GM19455 (cell line): ENCODE measurements at regions not wholly inside any gene's neighbourhood (a gene's known extent, or its start where the extent isn't known, plus 50 kb on each side); places are given as distances from the start of the nearest gene placed in this dataset.
"Not testable (repeated sequence)": the region's sequence is repeated elsewhere in the genome, so short reads cannot be mapped to it uniquely, and the experiment has no call there.

Experiments
- ATAC-seq: cut with Tn5 transposase; IDR thresholded peaks from one replicate; pipeline ENCODE4 v1.9.1; 2021; ENCODE audit not compliant: unreplicated experiment

GRCh38 chr1:206311611-206312273, 108.4 kb downstream of the SRGAP2 start:
- ATAC-seq, result not testable (repeated sequence)

- ATAC-seq, result not testable (repeated sequence)
These were observed 108.9 kb downstream of the SRGAP2 start for GRCh38 chr1:206312274-206312665.

- ATAC-seq, result not testable (repeated sequence)
These were observed 111.8 kb downstream of the SRGAP2 start for GRCh38 chr1:206314951-206315636.

- not testable (repeated sequence) for ATAC-seq
These were observed 113.6 kb downstream of the SRGAP2 start for GRCh38 chr1:206316901-206317300.

- not testable (repeated sequence) for ATAC-seq
These were observed 114.7 kb downstream of the SRGAP2 start for GRCh38 chr1:206317878-206318514.

- not testable (repeated sequence) for ATAC-seq
These were observed 116.9 kb downstream of the SRGAP2 start for GRCh38 chr1:206320227-206320626.

- not testable (repeated sequence) for ATAC-seq
These were observed 123.0 kb downstream of the SRGAP2 start for GRCh38 chr1:206326159-206326939.

- not testable (repeated sequence) for ATAC-seq
These were observed 128.3 kb downstream of the SRGAP2 start for GRCh38 chr1:206331597-206331996.

- ATAC-seq, result not testable (repeated sequence)
These were observed 130.0 kb downstream of the SRGAP2 start for GRCh38 chr1:206333316-206333715.

- ATAC-seq, result not testable (repeated sequence)
These were observed 130.6 kb downstream of the SRGAP2 start for GRCh38 chr1:206333897-206334296.

GRCh38 chr1:206334481-206334880, 131.1 kb downstream of the SRGAP2 start:
- not testable (repeated sequence) for ATAC-seq

GRCh38 chr1:206335162-206335561, 131.8 kb downstream of the SRGAP2 start:
- ATAC-seq, result not testable (repeated sequence)

GRCh38 chr1:206335875-206336846, 132.8 kb downstream of the SRGAP2 start:
- ATAC-seq, result not testable (repeated sequence)

GRCh38 chr1:206337024-206337423, 133.3 kb upstream of the IKBKE start:
- ATAC-seq, result not testable (repeated sequence)

GRCh38 chr1:206350493-206351275, 119.6 kb upstream of the IKBKE start:
- ATAC-seq, result not testable (repeated sequence)

- ATAC-seq, result not testable (repeated sequence)
These were observed 118.8 kb upstream of the IKBKE start for GRCh38 chr1:206351276-206352052.

- not testable (repeated sequence) for ATAC-seq
These were observed 114.0 kb upstream of the IKBKE start for GRCh38 chr1:206356310-206356709.

GRCh38 chr1:206357962-206358361, 112.3 kb upstream of the IKBKE start:
- not testable (repeated sequence) for ATAC-seq
